ENCODE measurements at regions not wholly inside any gene's neighbourhood (a gene's known extent, or its start where the extent isn't known, plus 50 kb on each side); places are given as distances from the start of the nearest gene placed in this dataset.
"Not testable (repeated sequence)": the region's sequence is repeated elsewhere in the genome, so short reads cannot be mapped to it uniquely, and the experiment has no call there.

DNA sequence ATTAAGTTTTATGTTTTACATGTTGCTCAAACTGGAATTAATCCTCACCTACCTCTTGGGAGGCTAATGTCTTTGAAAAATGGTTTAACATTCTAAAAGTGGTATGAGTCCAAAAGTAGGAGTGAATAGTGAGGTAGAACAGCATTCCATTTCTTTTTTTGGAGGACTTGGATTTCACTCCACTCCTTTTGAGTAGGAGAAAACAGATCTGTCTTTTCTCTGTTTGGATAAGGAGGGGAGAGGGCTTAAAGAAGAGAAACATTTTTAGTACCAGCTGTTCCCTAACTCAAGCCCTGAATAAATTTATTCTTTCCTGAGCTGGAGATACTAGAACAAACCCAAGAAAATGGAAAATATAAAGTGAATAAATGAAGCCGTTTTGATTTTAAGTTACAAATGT, 687.9 kb downstream of the MECOM start:
- no peak for DNase-seq

GRCh38 chr3:168974617-168975403, 688.7 kb downstream of the MECOM start:
- DNase-seq = no peak

DNA sequence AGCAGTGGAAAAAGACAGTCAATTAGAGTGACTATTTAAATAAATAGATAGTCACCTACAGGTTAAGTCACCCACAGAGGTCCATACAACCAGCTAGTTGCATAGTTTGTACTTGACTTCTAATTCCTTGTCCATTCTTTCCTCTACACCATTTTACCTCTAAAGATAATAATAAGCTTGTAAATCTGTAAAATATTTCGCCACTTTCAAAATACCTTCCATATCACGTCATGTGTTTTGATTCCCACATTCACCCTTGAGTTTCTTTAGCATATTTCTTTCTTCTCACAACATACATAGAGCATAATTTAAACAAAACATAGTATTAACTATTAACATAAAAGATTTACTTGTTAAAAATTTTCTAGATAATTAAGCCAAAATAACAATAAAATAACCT, 689.6 kb downstream of the MECOM start:
- DNase-seq = no peak

DNA sequence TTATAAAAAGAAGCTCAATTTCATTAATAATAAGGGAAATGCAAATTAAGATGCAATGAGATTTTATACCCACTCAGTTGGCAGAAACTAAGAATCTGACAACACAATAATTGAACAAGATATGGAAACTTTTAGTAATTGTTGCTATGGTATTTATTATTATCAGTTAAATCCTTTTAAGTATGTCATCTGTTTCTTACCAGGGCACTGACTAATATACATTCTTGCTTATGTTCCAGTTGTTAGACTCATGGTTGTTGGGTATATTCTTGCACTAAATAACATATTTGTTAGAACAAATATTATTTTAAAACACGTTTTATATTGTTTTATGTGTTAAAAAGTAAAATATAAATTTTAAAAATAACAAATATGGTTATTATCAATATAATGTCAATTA, 690.3 kb downstream of the MECOM start:
- no peak for DNase-seq

- no peak for DNase-seq
Measured at GRCh38 chr3:168968609-168969008, 694.9 kb downstream of the MECOM start.

DNA sequence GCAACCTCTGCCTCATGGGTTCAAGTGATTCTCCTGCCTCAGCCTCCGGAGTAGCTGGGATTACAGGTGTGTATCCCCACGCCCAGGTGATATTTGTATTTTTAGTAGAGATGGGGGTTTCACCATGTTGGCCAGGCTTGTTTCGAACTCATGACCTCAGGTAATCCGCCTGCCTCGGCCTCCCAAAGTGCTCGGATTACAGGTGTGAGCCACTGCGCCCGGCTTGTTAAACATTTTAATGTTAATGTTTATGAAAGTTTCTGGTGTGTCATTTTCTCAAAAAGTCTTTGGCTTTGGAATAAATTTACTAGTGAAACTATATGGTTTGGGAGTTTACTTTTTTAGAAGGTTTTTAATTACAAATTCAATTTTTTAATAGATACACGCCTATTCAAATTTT, 698.8 kb downstream of the MECOM start:
- DNase-seq = no peak

DNA sequence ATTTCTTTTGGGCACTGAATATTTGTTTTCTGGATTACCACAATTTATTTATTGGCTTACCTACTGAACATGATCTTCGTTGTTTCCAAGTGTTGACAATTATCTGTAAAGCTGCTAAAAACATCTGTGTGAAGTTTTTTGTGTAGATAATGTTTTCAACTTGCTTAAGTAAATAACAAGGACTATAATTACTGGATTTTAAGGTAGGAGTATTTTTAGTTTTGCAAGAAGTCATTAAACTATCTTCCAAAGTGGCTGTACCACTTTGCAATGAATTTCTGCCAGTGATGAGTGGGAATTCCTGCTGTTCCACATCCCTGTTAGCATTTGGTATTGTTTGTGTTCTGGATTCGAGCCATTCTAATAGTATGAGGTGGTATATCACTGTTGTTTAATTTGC, 702.2 kb downstream of the MECOM start:
- DNase-seq = no peak

DNA sequence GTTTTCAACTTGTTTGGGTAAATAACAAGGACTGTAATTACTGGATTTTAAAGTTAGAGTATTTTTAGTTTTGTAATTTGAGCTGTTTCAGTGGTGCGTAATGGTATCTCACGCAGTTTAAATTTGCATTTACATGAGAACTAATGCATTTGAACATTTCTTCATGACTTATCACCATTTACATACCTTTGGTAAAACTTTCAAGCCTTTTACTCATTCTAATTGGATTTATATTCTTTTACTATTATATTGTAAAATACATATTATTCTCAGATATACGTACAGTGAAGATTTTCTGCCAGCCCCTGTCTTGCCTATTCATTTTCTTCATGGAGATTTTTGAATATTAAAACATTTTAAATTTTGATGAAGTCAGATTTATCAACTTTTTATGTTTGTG, 703.8 kb downstream of the MECOM start:
- DNase-seq = no peak

GRCh38 chr3:168958466-168958865, 705.0 kb downstream of the MECOM start:
- no peak for DNase-seq

DNA sequence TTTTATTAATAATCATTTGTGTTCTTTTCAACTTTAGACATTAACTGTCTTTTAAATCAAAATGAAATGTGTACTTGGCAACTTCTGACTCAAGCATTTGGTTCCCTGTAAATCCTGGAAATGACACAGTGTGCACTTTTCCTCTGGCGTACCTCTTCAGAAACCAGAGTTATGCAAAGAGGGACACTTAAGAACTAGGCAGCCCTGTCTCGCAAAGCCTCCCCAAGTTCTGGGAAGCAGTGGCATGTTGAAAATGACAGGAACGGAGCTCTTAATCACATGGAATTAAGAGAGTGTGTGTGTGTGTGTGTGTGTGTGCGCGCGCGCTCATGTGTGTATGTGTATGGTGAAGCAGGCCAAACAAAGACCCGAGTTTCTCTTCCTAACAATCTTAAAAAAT, 707.4 kb downstream of the MECOM start:
- no peak for DNase-seq

- no peak for DNase-seq
Measured at GRCh38 chr3:168952551-168952950, 711.0 kb downstream of the MECOM start.

DNA sequence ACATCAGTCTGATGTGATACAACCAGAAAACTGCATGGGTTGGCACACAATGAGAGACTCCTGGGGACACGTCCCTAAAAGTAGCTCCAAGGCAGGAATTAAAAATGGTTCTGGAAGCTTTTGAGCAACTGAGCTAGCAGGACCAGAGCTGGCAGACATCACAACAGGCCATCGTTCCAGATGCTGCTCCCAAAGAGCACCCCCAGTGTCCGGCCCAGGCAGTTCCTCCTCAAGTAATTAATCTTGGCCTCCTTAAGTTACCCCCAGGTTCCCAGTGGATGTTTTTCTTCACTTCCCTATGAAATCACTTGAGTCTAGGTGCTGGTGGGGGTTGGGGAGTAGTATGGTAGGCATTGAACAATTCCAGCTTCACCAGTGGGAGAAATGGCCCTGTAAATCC, 711.6 kb downstream of the MECOM start:
- DNase-seq = no peak

- DNase-seq = no peak
Measured at GRCh38 chr3:168951368-168951767, 712.1 kb downstream of the MECOM start.

DNA sequence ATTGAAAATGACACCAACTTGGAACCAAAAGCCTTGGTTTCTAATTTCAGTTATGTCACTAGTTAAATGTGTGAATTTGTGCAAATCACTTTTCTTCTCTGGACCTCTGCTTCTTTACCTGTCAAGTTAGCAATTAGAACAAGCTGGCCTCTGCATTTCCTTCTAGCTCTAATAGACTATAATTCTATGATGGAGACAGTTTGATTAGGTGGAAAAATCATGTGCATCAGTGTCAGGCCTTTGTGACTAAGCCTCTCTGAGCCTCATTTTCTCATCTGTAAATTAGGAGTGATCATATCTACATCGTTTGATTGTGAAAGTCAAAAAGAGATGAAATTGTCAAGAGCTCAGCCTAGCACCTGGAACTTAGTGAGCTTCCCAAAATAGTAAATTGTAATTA, 712.9 kb downstream of the MECOM start:
- DNase-seq = no peak

DNA sequence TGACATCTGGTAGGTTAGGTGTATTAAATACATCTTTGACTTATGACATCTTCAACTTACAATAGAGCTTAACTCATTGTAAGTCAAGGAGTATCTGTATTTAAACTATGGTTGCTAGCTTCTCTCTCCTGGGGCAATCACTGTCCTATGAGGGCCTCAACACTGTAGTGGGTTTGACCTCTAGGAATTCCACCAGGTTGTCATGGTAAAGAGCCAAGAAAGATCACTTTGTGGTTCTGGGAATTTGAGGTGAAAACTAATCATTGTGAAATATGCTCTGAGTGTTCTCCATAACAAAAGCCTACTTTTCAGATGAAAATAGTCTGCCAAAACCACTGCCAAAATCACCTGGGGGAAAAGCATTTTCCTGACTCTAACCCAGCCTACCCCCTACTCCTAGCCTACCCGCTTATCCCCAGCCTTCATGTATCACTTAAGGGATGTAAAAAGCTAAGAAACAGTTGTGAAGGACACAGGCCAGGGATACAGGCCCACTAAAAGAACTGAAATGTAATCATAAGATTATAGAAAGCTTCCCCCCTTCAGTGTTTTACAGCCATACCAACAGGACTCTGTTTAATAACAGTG, 723.8 kb downstream of the MECOM start:
- no peak for DNase-seq

DNA sequence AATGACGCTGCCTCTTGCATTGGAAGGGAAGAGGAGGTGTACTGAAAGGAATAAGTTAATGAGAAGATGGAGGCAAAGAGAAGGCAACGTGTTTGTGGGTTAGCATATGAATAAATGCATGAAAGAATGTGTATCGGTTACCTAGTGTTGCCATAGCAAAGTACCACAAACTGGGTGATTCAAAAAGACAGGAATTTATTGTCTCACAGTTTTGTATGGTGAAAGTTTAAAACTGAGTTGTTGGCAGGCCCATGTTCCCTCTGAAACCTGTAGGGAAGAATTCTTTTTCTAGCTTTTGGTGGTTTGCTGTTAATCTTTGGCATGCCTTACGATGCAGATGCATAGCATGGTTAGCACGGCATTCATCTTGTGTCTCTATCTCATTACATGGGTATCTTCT, 729.9 kb downstream of the MECOM start:
- no peak for DNase-seq

DNA sequence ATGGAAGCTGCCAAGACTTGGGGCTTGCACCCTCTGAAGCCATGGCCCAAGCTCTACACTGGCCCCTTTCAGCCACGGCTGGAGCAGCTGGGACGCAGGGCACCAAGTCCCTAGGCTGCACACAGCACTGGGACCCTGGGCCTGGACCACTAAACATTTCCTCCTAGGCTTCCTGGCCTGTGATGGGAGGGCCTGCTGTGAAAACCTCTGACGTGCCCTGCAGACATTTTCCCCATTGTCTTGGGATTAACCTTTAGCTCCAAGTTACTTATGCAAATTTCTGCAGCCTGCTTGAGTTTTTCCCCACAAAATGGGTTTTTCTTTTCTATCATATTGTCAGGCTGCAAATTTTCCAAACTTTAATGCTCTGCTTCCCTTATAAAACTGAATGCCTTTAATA, 733.5 kb downstream of the MECOM start:
- not testable (repeated sequence) for DNase-seq

- no peak for DNase-seq
Measured at GRCh38 chr3:168926426-168926825, 737.1 kb downstream of the MECOM start.

DNA sequence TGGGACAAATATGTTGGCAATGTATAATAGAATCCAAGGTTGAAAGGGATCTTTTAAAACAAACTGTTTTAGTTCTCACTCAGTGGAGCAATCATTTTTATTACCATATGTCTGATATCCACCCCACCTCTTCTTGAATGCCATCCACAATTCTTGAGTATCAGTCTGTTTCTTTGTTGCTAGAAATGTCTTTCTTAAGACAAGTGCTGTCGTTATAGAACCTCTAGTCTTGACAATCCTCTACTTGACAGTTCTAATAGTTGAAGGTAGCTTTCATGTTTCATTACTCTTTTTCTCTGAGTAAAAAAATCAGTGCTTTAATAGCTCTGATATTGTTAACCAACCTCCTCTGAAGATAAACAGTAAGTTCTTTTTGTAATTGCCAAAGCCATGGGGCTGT, 737.9 kb downstream of the MECOM start:
- no peak for DNase-seq

DNA sequence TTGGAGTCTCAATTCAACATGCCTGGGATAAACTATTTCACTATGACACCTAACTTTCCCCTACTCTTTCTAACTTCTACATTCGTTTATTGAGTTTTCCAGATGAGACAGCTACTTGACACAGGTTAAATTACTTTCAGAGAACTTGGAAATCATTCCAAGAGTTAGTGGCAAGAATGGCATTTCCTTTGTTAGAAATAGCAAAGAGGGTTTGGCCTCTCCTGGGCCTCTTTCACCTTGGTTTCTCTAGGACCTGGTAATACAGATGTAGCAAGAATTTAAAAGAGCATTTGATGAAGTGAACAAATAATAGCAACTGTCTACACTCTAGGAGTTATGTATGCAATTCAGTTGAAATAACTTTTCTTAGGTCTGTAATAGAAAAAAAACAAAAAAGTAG, 748.9 kb downstream of the MECOM start:
- DNase-seq = no peak

- DNase-seq = no peak
Measured at GRCh38 chr3:168909260-168909659, 754.3 kb downstream of the MECOM start.

- DNase-seq = no peak
Measured at GRCh38 chr3:168895419-168895818, 768.1 kb downstream of the MECOM start.

GRCh38 chr3:168894214-168894613, 769.3 kb downstream of the MECOM start:
- no peak for DNase-seq

DNA sequence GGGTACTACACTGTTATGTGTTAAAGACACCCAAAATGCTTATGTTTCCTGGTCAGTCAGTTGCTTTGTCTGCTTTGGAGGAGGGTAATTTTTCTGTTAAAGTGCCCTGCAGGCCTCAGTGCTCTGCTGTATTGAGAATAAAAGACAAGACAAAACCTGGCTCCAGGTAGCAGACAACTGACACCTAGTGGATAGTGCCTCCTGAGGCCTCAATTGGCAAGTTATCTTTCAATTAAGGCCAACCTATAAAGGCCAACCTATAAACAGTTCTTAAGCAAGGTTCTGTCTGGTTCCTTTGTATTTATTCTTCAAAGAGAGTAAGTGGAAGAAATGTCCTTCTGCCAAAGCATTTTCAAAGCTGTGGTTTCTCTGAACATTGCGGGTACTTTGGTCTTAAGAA, 773.8 kb downstream of the MECOM start:
- DNase-seq = no peak

- no peak for DNase-seq
Measured at GRCh38 chr3:168888781-168889180, 774.7 kb downstream of the MECOM start.
